ENCODE measurements at regions not wholly inside any gene's neighbourhood (a gene's known extent, or its start where the extent isn't known, plus 50 kb on each side); places are given as distances from the start of the nearest gene placed in this dataset.

GRCh38 chr4:185938654-185939053 lies 126.7 kb upstream of the SORBS2 start:
- ATAC-seq (ENCODE audit: low FRiP score) (no peak), DNase-seq (no peak)
- Histone ChIP-seq H3K27ac (ENCODE audit: low read depth in 1 of 2, low read length in 2 of 2) (no peak overlapping the region), H3K4me1 (ENCODE audit: control insufficient read depth in 1 of 2, insufficient read depth in 2 of 2, low read length in 2 of 2) (no peaks in the 10 kb centered on the region), H3K36me3 (ENCODE audit: control insufficient read depth in 1 of 2, insufficient read depth in 2 of 2, low read length in 1 of 2) (no peaks in the 10 kb centered on the region), H3K9me3 (ENCODE audit: control insufficient read depth, low read length) (no peaks in the 10 kb centered on the region), H3K27me3 (ENCODE audit: control insufficient read depth in 1 of 2, insufficient read depth in 2 of 2, low read length in 1 of 2) (no peaks in the 10 kb centered on the region), H3K4me3 (ENCODE audit: low read length in 2 of 2) (no peak overlapping the region)
- WGBS, 2 donors = 90 to 95% methylated on average over 8 of the region's 8 CpGs
- intact Hi-C loops (cut with DNase I) = no loop called here

- Histone ChIP-seq H3K27ac (ENCODE audit: low read depth in 1 of 2, low read length in 2 of 2) (no peak overlapping the region), H3K4me1 (ENCODE audit: control insufficient read depth in 1 of 2, insufficient read depth in 2 of 2, low read length in 2 of 2) (no peaks in the 10 kb centered on the region), H3K4me3 (ENCODE audit: low read length in 2 of 2) (no peak overlapping the region), H3K36me3 (ENCODE audit: control insufficient read depth in 1 of 2, insufficient read depth in 2 of 2, low read length in 1 of 2) (no peaks in the 10 kb centered on the region), H3K9me3 (ENCODE audit: control insufficient read depth, low read length) (no peaks in the 10 kb centered on the region), H3K27me3 (ENCODE audit: control insufficient read depth in 1 of 2, insufficient read depth in 2 of 2, low read length in 1 of 2) (no peaks in the 10 kb centered on the region)
- WGBS, 2 donors = 43 to 53% methylated on average over 6 of the region's 6 CpGs
- intact Hi-C loops (cut with DNase I) = no loop called here
- DNase-seq = no peak
- no peak for ATAC-seq (ENCODE audit: low FRiP score)
Measured at GRCh38 chr4:185941461-185941860, 127.5 kb upstream of the TLR3 start.

GRCh38 chr4:185945252-185945651 lies 123.7 kb upstream of the TLR3 start:
- no peak overlapping the region for H3K4me3 ChIP-seq (ENCODE audit: low read length in 2 of 2)
- H3K9me3 ChIP-seq (ENCODE audit: control insufficient read depth, low read length) = no peaks in the 10 kb centered on the region
- intact Hi-C loops (cut with DNase I) = no loop called here
- ATAC-seq (ENCODE audit: low FRiP score) = no peak
- no peak overlapping the region for H3K27ac ChIP-seq (ENCODE audit: low read depth in 1 of 2, low read length in 2 of 2)
- no peak for DNase-seq
- no peaks in the 10 kb centered on the region for H3K36me3 ChIP-seq (ENCODE audit: control insufficient read depth in 1 of 2, insufficient read depth in 2 of 2, low read length in 1 of 2)
- no peaks in the 10 kb centered on the region for H3K27me3 ChIP-seq (ENCODE audit: control insufficient read depth in 1 of 2, insufficient read depth in 2 of 2, low read length in 1 of 2)
- 94 to 99% methylated on average over 1 of the region's 1 CpG for WGBS, 2 donors
- H3K4me1 ChIP-seq (ENCODE audit: control insufficient read depth in 1 of 2, insufficient read depth in 2 of 2, low read length in 2 of 2) = no peaks in the 10 kb centered on the region

- intact Hi-C loops (cut with DNase I) = no loop called here
- no peak for ATAC-seq (ENCODE audit: low FRiP score)
- DNase-seq = no peak
- WGBS, 2 donors = 91 to 92% methylated on average over 3 of the region's 3 CpGs
- Histone ChIP-seq H3K9me3 (ENCODE audit: control insufficient read depth, low read length) (no peaks in the 10 kb centered on the region), H3K4me1 (ENCODE audit: control insufficient read depth in 1 of 2, insufficient read depth in 2 of 2, low read length in 2 of 2) (no peaks in the 10 kb centered on the region), H3K36me3 (ENCODE audit: control insufficient read depth in 1 of 2, insufficient read depth in 2 of 2, low read length in 1 of 2) (no peaks in the 10 kb centered on the region), H3K4me3 (ENCODE audit: low read length in 2 of 2) (no peak overlapping the region), H3K27me3 (ENCODE audit: control insufficient read depth in 1 of 2, insufficient read depth in 2 of 2, low read length in 1 of 2) (no peaks in the 10 kb centered on the region), H3K27ac (ENCODE audit: low read depth in 1 of 2, low read length in 2 of 2) (no peak overlapping the region)
Measured at GRCh38 chr4:185945906-185946305, 123.0 kb upstream of the TLR3 start.

GRCh38 chr4:185950891-185951290 lies 118.1 kb upstream of the TLR3 start:
- WGBS, 2 donors = 83 to 84% methylated on average over 5 of the region's 5 CpGs
- intact Hi-C loops (cut with DNase I) = no loop called here
- H3K36me3 ChIP-seq (ENCODE audit: control insufficient read depth in 1 of 2, insufficient read depth in 2 of 2, low read length in 1 of 2) = no peaks in the 10 kb centered on the region

GRCh38 chr4:185955151-185955770 lies 113.7 kb upstream of the TLR3 start:
- WGBS, 2 donors = 82 to 89% methylated on average over 7 of the region's 7 CpGs
- intact Hi-C loops (cut with DNase I) = no loop called here
- Histone ChIP-seq H3K27me3 (ENCODE audit: control insufficient read depth in 1 of 2, insufficient read depth in 2 of 2, low read length in 1 of 2) (no peaks in the 10 kb centered on the region), H3K4me1 (ENCODE audit: control insufficient read depth in 1 of 2, insufficient read depth in 2 of 2, low read length in 2 of 2) (no peaks in the 10 kb centered on the region), H3K27ac (ENCODE audit: low read depth in 1 of 2, low read length in 2 of 2) (no peak overlapping the region), H3K36me3 (ENCODE audit: control insufficient read depth in 1 of 2, insufficient read depth in 2 of 2, low read length in 1 of 2) (no peaks in the 10 kb centered on the region), H3K4me3 (ENCODE audit: low read length in 2 of 2) (no peak overlapping the region), H3K9me3 (ENCODE audit: control insufficient read depth, low read length) (peaks cover 2% of the 10 kb centered on the region)
- ATAC-seq (ENCODE audit: low FRiP score) (no peak), DNase-seq (no peak)

More at GRCh38 chr4:185950891-185951290, 118.1 kb upstream of the TLR3 start:
- no peaks in the 10 kb centered on the region for H3K27me3 ChIP-seq (ENCODE audit: control insufficient read depth in 1 of 2, insufficient read depth in 2 of 2, low read length in 1 of 2)
- ATAC-seq (ENCODE audit: low FRiP score) (no peak), DNase-seq (no peak)
- H3K4me1 ChIP-seq (ENCODE audit: control insufficient read depth in 1 of 2, insufficient read depth in 2 of 2, low read length in 2 of 2) = no peaks in the 10 kb centered on the region
- no peak overlapping the region for H3K4me3 ChIP-seq (ENCODE audit: low read length in 2 of 2)
- no peak overlapping the region for H3K27ac ChIP-seq (ENCODE audit: low read depth in 1 of 2, low read length in 2 of 2)
- no peaks in the 10 kb centered on the region for H3K9me3 ChIP-seq (ENCODE audit: control insufficient read depth, low read length)

GRCh38 chr4:185955826-185956543 lies 113.0 kb upstream of the TLR3 start:
- DNase-seq (no peak), ATAC-seq (ENCODE audit: low FRiP score) (no peak)
- Histone ChIP-seq H3K27me3 (ENCODE audit: control insufficient read depth in 1 of 2, insufficient read depth in 2 of 2, low read length in 1 of 2) (no peaks in the 10 kb centered on the region), H3K36me3 (ENCODE audit: control insufficient read depth in 1 of 2, insufficient read depth in 2 of 2, low read length in 1 of 2) (no peaks in the 10 kb centered on the region), H3K9me3 (ENCODE audit: control insufficient read depth, low read length) (peaks cover 2% of the 10 kb centered on the region), H3K4me3 (ENCODE audit: low read length in 2 of 2) (no peak overlapping the region), H3K4me1 (ENCODE audit: control insufficient read depth in 1 of 2, insufficient read depth in 2 of 2, low read length in 2 of 2) (no peaks in the 10 kb centered on the region), H3K27ac (ENCODE audit: low read depth in 1 of 2, low read length in 2 of 2) (no peak overlapping the region)
- 83 to 85% methylated on average over 15 of the region's 15 CpGs for WGBS, 2 donors
- intact Hi-C loops (cut with DNase I) = no loop called here

GRCh38 chr4:185956544-185956940 lies 112.4 kb upstream of the TLR3 start:
- H3K4me3 ChIP-seq (ENCODE audit: low read length in 2 of 2) = no peak overlapping the region
- H3K27ac ChIP-seq (ENCODE audit: low read depth in 1 of 2, low read length in 2 of 2) = no peak overlapping the region
- H3K9me3 ChIP-seq (ENCODE audit: control insufficient read depth, low read length) = peaks cover 2% of the 10 kb centered on the region
- ATAC-seq (ENCODE audit: low FRiP score) (no peak), DNase-seq (no peak)
- intact Hi-C loops (cut with DNase I) = no loop called here
- H3K4me1 ChIP-seq (ENCODE audit: control insufficient read depth in 1 of 2, insufficient read depth in 2 of 2, low read length in 2 of 2) = no peaks in the 10 kb centered on the region
- no peaks in the 10 kb centered on the region for H3K27me3 ChIP-seq (ENCODE audit: control insufficient read depth in 1 of 2, insufficient read depth in 2 of 2, low read length in 1 of 2)
- no peaks in the 10 kb centered on the region for H3K36me3 ChIP-seq (ENCODE audit: control insufficient read depth in 1 of 2, insufficient read depth in 2 of 2, low read length in 1 of 2)
- 92 to 93% methylated on average over 4 of the region's 4 CpGs for WGBS, 2 donors

- ATAC-seq (ENCODE audit: low FRiP score) (no peak), DNase-seq (no peak)
- H3K27ac ChIP-seq (ENCODE audit: low read depth in 1 of 2, low read length in 2 of 2) = no peak overlapping the region
- 96 to 97% methylated on average over 3 of the region's 3 CpGs for WGBS, 2 donors
- no peaks in the 10 kb centered on the region for H3K36me3 ChIP-seq (ENCODE audit: control insufficient read depth in 1 of 2, insufficient read depth in 2 of 2, low read length in 1 of 2)
- no peaks in the 10 kb centered on the region for H3K4me1 ChIP-seq (ENCODE audit: control insufficient read depth in 1 of 2, insufficient read depth in 2 of 2, low read length in 2 of 2)
- intact Hi-C loops (cut with DNase I) = no loop called here
- H3K27me3 ChIP-seq (ENCODE audit: control insufficient read depth in 1 of 2, insufficient read depth in 2 of 2, low read length in 1 of 2) = no peaks in the 10 kb centered on the region
- H3K4me3 ChIP-seq (ENCODE audit: low read length in 2 of 2) = no peak overlapping the region
- peaks cover 2% of the 10 kb centered on the region for H3K9me3 ChIP-seq (ENCODE audit: control insufficient read depth, low read length)
Measured at GRCh38 chr4:185958094-185958747, 110.7 kb upstream of the TLR3 start.

Measured in aorta (tissue), 5 donors.